ENCODE measurements at regions not wholly inside any gene's neighbourhood (a gene's known extent, or its start where the extent isn't known, plus 50 kb on each side); places are given as distances from the start of the nearest gene placed in this dataset.

GRCh38 chr15:94934440-94934839 lies 703.1 kb downstream of the MCTP2 start:
- Histone ChIP-seq H3K9me3 (ENCODE audit: insufficient read depth, low read length) (peaks cover 13% of the 10 kb centered on the region; the same call in 1 of the 2 replicates), H3K27me3 (ENCODE audit: insufficient read depth, insufficient read length) (no peaks in the 10 kb centered on the region), H3K9ac (ENCODE audit: insufficient read length, low read depth) (no peak overlapping the region), H3K4me1 (ENCODE audit: insufficient read depth, insufficient read length) (no peaks in the 10 kb centered on the region), H3K36me3 (ENCODE audit: insufficient read depth, insufficient read length, low read length) (no peaks in the 10 kb centered on the region), H3K4me3 (ENCODE audit: insufficient read length, low read depth) (no peak overlapping the region)
- DNase-seq (ENCODE audit: low read depth, low spot score): no peak
- TF ChIP-seq YY1 (IDR thresholded peaks at IDR 0.05; ENCODE audit: insufficient read depth, insufficient read length) (no peak), SUZ12 (IDR thresholded peaks at IDR 0.05; ENCODE audit: extremely low read depth, insufficient read depth, insufficient read length) (no peak), ZNF274 (IDR thresholded peaks at IDR 0.05; ENCODE audit: low read depth, low read length) (no peak)

GRCh38 chr15:94937242-94937641 lies 705.9 kb downstream of the MCTP2 start:
- DNase-seq (ENCODE audit: low read depth, low spot score): no peak

GRCh38 chr15:94943888-94944287 lies 712.5 kb downstream of the MCTP2 start:
- H3K9ac ChIP-seq (ENCODE audit: insufficient read length, low read depth): no peak overlapping the region
- H3K4me3 ChIP-seq (ENCODE audit: insufficient read length, low read depth): no peak overlapping the region
- TF ChIP-seq ZNF274 (IDR thresholded peaks at IDR 0.05; ENCODE audit: low read depth, low read length) (no peak), YY1 (IDR thresholded peaks at IDR 0.05; ENCODE audit: insufficient read depth, insufficient read length) (no peak), SUZ12 (IDR thresholded peaks at IDR 0.05; ENCODE audit: extremely low read depth, insufficient read depth, insufficient read length) (no peak)
- DNase-seq (ENCODE audit: low read depth, low spot score): no peak
- H3K9me3 ChIP-seq (ENCODE audit: insufficient read depth, low read length): no peaks in the 10 kb centered on the region
- no peaks in the 10 kb centered on the region for H3K4me1 ChIP-seq (ENCODE audit: insufficient read depth, insufficient read length)
- no peaks in the 10 kb centered on the region for H3K36me3 ChIP-seq (ENCODE audit: insufficient read depth, insufficient read length, low read length)
- H3K27me3 ChIP-seq (ENCODE audit: insufficient read depth, insufficient read length): no peaks in the 10 kb centered on the region

More at GRCh38 chr15:94937242-94937641, 705.9 kb downstream of the MCTP2 start:
- H3K9ac ChIP-seq (ENCODE audit: insufficient read length, low read depth): no peak overlapping the region
- TF ChIP-seq ZNF274 (IDR thresholded peaks at IDR 0.05; ENCODE audit: low read depth, low read length): no peak
- no peak for TF ChIP-seq SUZ12 (IDR thresholded peaks at IDR 0.05; ENCODE audit: extremely low read depth, insufficient read depth, insufficient read length)
- TF ChIP-seq YY1 (IDR thresholded peaks at IDR 0.05; ENCODE audit: insufficient read depth, insufficient read length): no peak
- H3K27me3 ChIP-seq (ENCODE audit: insufficient read depth, insufficient read length): no peaks in the 10 kb centered on the region
- no peaks in the 10 kb centered on the region for H3K4me1 ChIP-seq (ENCODE audit: insufficient read depth, insufficient read length)
- H3K36me3 ChIP-seq (ENCODE audit: insufficient read depth, insufficient read length, low read length): no peaks in the 10 kb centered on the region
- H3K4me3 ChIP-seq (ENCODE audit: insufficient read length, low read depth): no peak overlapping the region
- H3K9me3 ChIP-seq (ENCODE audit: insufficient read depth, low read length): peaks cover 13% of the 10 kb centered on the region; the same call in 1 of the 2 replicates

- Histone ChIP-seq H3K36me3 (ENCODE audit: insufficient read depth, insufficient read length, low read length) (no peaks in the 10 kb centered on the region), H3K4me3 (ENCODE audit: insufficient read length, low read depth) (no peak overlapping the region), H3K9me3 (ENCODE audit: insufficient read depth, low read length) (no peaks in the 10 kb centered on the region), H3K27me3 (ENCODE audit: insufficient read depth, insufficient read length) (no peaks in the 10 kb centered on the region), H3K9ac (ENCODE audit: insufficient read length, low read depth) (no peak overlapping the region), H3K4me1 (ENCODE audit: insufficient read depth, insufficient read length) (no peaks in the 10 kb centered on the region)
- TF ChIP-seq SUZ12 (IDR thresholded peaks at IDR 0.05; ENCODE audit: extremely low read depth, insufficient read depth, insufficient read length) (no peak), YY1 (IDR thresholded peaks at IDR 0.05; ENCODE audit: insufficient read depth, insufficient read length) (no peak), ZNF274 (IDR thresholded peaks at IDR 0.05; ENCODE audit: low read depth, low read length) (no peak)
- no peak for DNase-seq (ENCODE audit: low read depth, low spot score)
These were observed 720.2 kb downstream of the MCTP2 start for GRCh38 chr15:94951538-94951937.

GRCh38 chr15:94963953-94964352 lies 732.6 kb downstream of the MCTP2 start:
- DNase-seq (ENCODE audit: low read depth, low spot score): no peak
- H3K36me3 ChIP-seq (ENCODE audit: insufficient read depth, insufficient read length, low read length): no peaks in the 10 kb centered on the region
- no peaks in the 10 kb centered on the region for H3K4me1 ChIP-seq (ENCODE audit: insufficient read depth, insufficient read length)
- H3K9me3 ChIP-seq (ENCODE audit: insufficient read depth, low read length): peaks cover 5% of the 10 kb centered on the region; the same call in 1 of the 2 replicates
- H3K27me3 ChIP-seq (ENCODE audit: insufficient read depth, insufficient read length): no peaks in the 10 kb centered on the region
- H3K4me3 ChIP-seq (ENCODE audit: insufficient read length, low read depth): no peak overlapping the region
- no peak overlapping the region for H3K9ac ChIP-seq (ENCODE audit: insufficient read length, low read depth)
- no peak for TF ChIP-seq ZNF274 (IDR thresholded peaks at IDR 0.05; ENCODE audit: low read depth, low read length)
- no peak for TF ChIP-seq YY1 (IDR thresholded peaks at IDR 0.05; ENCODE audit: insufficient read depth, insufficient read length)
- no peak for TF ChIP-seq SUZ12 (IDR thresholded peaks at IDR 0.05; ENCODE audit: extremely low read depth, insufficient read depth, insufficient read length)

- Histone ChIP-seq H3K4me1 (ENCODE audit: insufficient read depth, insufficient read length) (no peaks in the 10 kb centered on the region), H3K4me3 (ENCODE audit: insufficient read length, low read depth) (no peak overlapping the region), H3K36me3 (ENCODE audit: insufficient read depth, insufficient read length, low read length) (no peaks in the 10 kb centered on the region), H3K9ac (ENCODE audit: insufficient read length, low read depth) (no peak overlapping the region), H3K9me3 (ENCODE audit: insufficient read depth, low read length) (peaks cover 5% of the 10 kb centered on the region; the same call in 1 of the 2 replicates), H3K27me3 (ENCODE audit: insufficient read depth, insufficient read length) (no peaks in the 10 kb centered on the region)
- DNase-seq (ENCODE audit: low read depth, low spot score): no peak
- TF ChIP-seq YY1 (IDR thresholded peaks at IDR 0.05; ENCODE audit: insufficient read depth, insufficient read length): no peak
These were observed 734.2 kb downstream of the MCTP2 start for GRCh38 chr15:94965593-94965992.

GRCh38 chr15:94968133-94968532 lies 736.8 kb downstream of the MCTP2 start:
- no peaks in the 10 kb centered on the region for H3K27me3 ChIP-seq (ENCODE audit: insufficient read depth, insufficient read length)
- TF ChIP-seq YY1 (IDR thresholded peaks at IDR 0.05; ENCODE audit: insufficient read depth, insufficient read length) (no peak), SUZ12 (IDR thresholded peaks at IDR 0.05; ENCODE audit: extremely low read depth, insufficient read depth, insufficient read length) (no peak), ZNF274 (IDR thresholded peaks at IDR 0.05; ENCODE audit: low read depth, low read length) (no peak)
- no peak overlapping the region for H3K9ac ChIP-seq (ENCODE audit: insufficient read length, low read depth)

More at GRCh38 chr15:94968133-94968532, 736.8 kb downstream of the MCTP2 start:
- no peak for DNase-seq (ENCODE audit: low read depth, low spot score)
- H3K4me3 ChIP-seq (ENCODE audit: insufficient read length, low read depth): no peak overlapping the region
- no peaks in the 10 kb centered on the region for H3K4me1 ChIP-seq (ENCODE audit: insufficient read depth, insufficient read length)
- no peaks in the 10 kb centered on the region for H3K9me3 ChIP-seq (ENCODE audit: insufficient read depth, low read length)
- H3K36me3 ChIP-seq (ENCODE audit: insufficient read depth, insufficient read length, low read length): no peaks in the 10 kb centered on the region
